SK-N-SH treated with all-trans-retinoic acid at 6 μM for 48 hours (cell line): ENCODE measurements at regions not wholly inside any gene's neighbourhood (a gene's known extent, or its start where the extent isn't known, plus 50 kb on each side); places are given as distances from the start of the nearest gene placed in this dataset.

Experiments
- ATAC-seq: fragments of 200-7000 bp; cut with Tn5 transposase; 3 replicates; pipeline ENCODE4 v1.9.1; 2020; ENCODE audit warnings: mild to moderate bottlenecking, moderate library complexity
- BACH2 ChIP-seq: fragments of 250-450 bp; sonication (Bioruptor Pico); IDR thresholded peaks from 2 replicates; pipeline ENCODE4 v1.9.0; 2021; ENCODE audit warnings: mild to moderate bottlenecking, borderline replicate concordance
- CREB5 ChIP-seq: fragments of 250-450 bp; sonication (Bioruptor Pico); IDR thresholded peaks from 2 replicates; pipeline ENCODE4 v1.5.1; 2020; ENCODE audit warnings: low read depth, mild to moderate bottlenecking, moderate library complexity
- CSDC2 ChIP-seq: fragments of 250-450 bp; sonication (Bioruptor Pico); IDR thresholded peaks from 2 replicates; pipeline ENCODE4 v1.5.0; 2020; ENCODE audit warnings: mild to moderate bottlenecking, moderate library complexity
- CSRNP3 ChIP-seq: fragments of 250-450 bp; sonication (Bioruptor Pico); IDR thresholded peaks from 2 replicates; pipeline ENCODE4 v1.5.1; 2021; ENCODE audit warnings: mild to moderate bottlenecking, moderate library complexity
- GLIS3 ChIP-seq: fragments of 250-450 bp; sonication (Bioruptor Pico); IDR thresholded peaks from 2 replicates; pipeline ENCODE4 v1.5.0; 2020; ENCODE audit warnings: mild to moderate bottlenecking, moderate library complexity
- ISL1 ChIP-seq: fragments of 250-450 bp; sonication (Bioruptor Pico); IDR thresholded peaks from 2 replicates; pipeline ENCODE4 v2.1.2; 2022; ENCODE audit warnings: mild to moderate bottlenecking, moderate library complexity
- OSR1 ChIP-seq: fragments of 250-450 bp; sonication (Bioruptor Pico); IDR thresholded peaks from 2 replicates; pipeline ENCODE4 v1.8.0; 2022; ENCODE audit warnings: moderate library complexity, mild to moderate bottlenecking, inconsistent platforms
- PATZ1 ChIP-seq: fragments of 250-450 bp; sonication (Bioruptor Pico); IDR thresholded peaks from 2 replicates; pipeline ENCODE4 v1.8.0; 2020; ENCODE audit warnings: mild to moderate bottlenecking, moderate library complexity, borderline replicate concordance
- POU6F1 ChIP-seq: fragments of 250-450 bp; sonication (Bioruptor Pico); IDR thresholded peaks from 2 replicates; pipeline ENCODE4 v1.8.0; 2021; ENCODE audit warnings: low read depth, mild to moderate bottlenecking, moderate library complexity, borderline replicate concordance
- PPARA ChIP-seq: fragments of 250-450 bp; sonication (Bioruptor Pico); IDR thresholded peaks from 2 replicates; pipeline ENCODE4 v1.5.0; 2020; ENCODE audit warnings: mild to moderate bottlenecking, borderline replicate concordance
- RARB ChIP-seq: fragments of 250-450 bp; sonication (Bioruptor Pico); IDR thresholded peaks from 2 replicates; pipeline ENCODE4 v1.8.0; 2021; ENCODE audit warnings: mild to moderate bottlenecking, moderate library complexity
- TCF4 ChIP-seq: fragments of 250-450 bp; sonication (Bioruptor Pico); IDR thresholded peaks from 2 replicates; pipeline ENCODE4 v1.8.0; 2021; ENCODE audit warnings: mild to moderate bottlenecking, moderate library complexity, borderline replicate concordance
- TOX ChIP-seq: fragments of 250-450 bp; sonication (Bioruptor Pico); IDR thresholded peaks from 2 replicates; pipeline ENCODE4 v1.8.0; 2021; ENCODE audit warnings: mild to moderate bottlenecking, moderate library complexity, borderline replicate concordance
- TSHZ2 ChIP-seq: fragments of 250-450 bp; sonication (Bioruptor Pico); IDR thresholded peaks from 2 replicates; pipeline ENCODE4 v1.5.0; 2020; ENCODE audit warnings: mild to moderate bottlenecking, moderate library complexity
- ZC3H10 ChIP-seq: fragments of 250-450 bp; sonication (Bioruptor Pico); IDR thresholded peaks from 2 replicates; pipeline ENCODE4 v1.5.1; 2021; ENCODE audit warnings: mild to moderate bottlenecking, moderate library complexity
- ZFP3 ChIP-seq: fragments of 250-450 bp; sonication (Bioruptor Pico); IDR thresholded peaks from 2 replicates; pipeline ENCODE4 v1.5.0; 2020; ENCODE audit warnings: mild to moderate bottlenecking, moderate library complexity
- ZFP30 ChIP-seq: fragments of 450-650 bp; formaldehyde crosslinking; IDR thresholded peaks from 2 replicates; pipeline ENCODE4 v1.5.0; 2022; ENCODE audit warnings: mild to moderate bottlenecking, moderate library complexity
- ZNF565 ChIP-seq: fragments of 450-650 bp; formaldehyde crosslinking; conservative IDR thresholded peaks from 2 replicates; pipeline ENCODE4 v1.5.0; 2020; ENCODE audit warnings: low read depth, mild to moderate bottlenecking, moderate library complexity
- ZNF70 ChIP-seq: fragments of 450-650 bp; formaldehyde crosslinking; IDR thresholded peaks from 2 replicates; pipeline ENCODE4 v1.5.0; 2020; ENCODE audit warnings: mild to moderate bottlenecking, moderate library complexity
- ZNF8 ChIP-seq: fragments of 450-650 bp; formaldehyde crosslinking; IDR thresholded peaks from 2 replicates; pipeline ENCODE4 v1.5.0; 2020; ENCODE audit warnings: mild to moderate bottlenecking, moderate library complexity

GRCh38 chr1:209529233-209529632, 54.3 kb upstream of the CAMK1G start:
- ATAC-seq, result no peak
- TF ChIP-seq ZFP3 (no peak), GLIS3 (no peak), POU6F1 (no peak), ZNF565 (no peak)
- TF ChIP-seq, all 23 proteins: peak for 0

- TF ChIP-seq TOX (CRISPR knock-in tag) (no peak), CREB5 (CRISPR knock-in tag) (no peak), ZC3H10 (CRISPR knock-in tag) (0 out of 2 replicates have a peak, but pooled peaks have one; percentile 41), ZNF8 (CRISPR knock-in tag) (no peak), BACH2 (no peak), OSR1 (CRISPR knock-in tag) (no peak), PATZ1 (CRISPR knock-in tag) (no peak), PPARA (no peak), ISL1 (CRISPR knock-in tag) (no peak), CSRNP3 (CRISPR knock-in tag) (no peak), CSDC2 (CRISPR knock-in tag) (no peak), ZNF70 (CRISPR knock-in tag) (no peak), POU6F1 (no peak), ZFP3 (peak; percentile 58; the same call in 1 of the 2 replicates), GLIS3 (no peak), TSHZ2 (CRISPR knock-in tag) (no peak)
- ATAC-seq, result no peak
Measured at GRCh38 chr1:209531006-209531405, 52.5 kb upstream of the CAMK1G start.

GRCh38 chr1:209531549-209531948, 52.0 kb upstream of the CAMK1G start:
- TF ChIP-seq TSHZ2 (CRISPR knock-in tag) (no peak), ZFP30 (CRISPR knock-in tag) (no peak), OSR1 (CRISPR knock-in tag) (no peak), TOX (CRISPR knock-in tag) (no peak), CSDC2 (CRISPR knock-in tag) (no peak), ZFP3 (no peak), CREB5 (CRISPR knock-in tag) (no peak), RARB (CRISPR knock-in tag) (no peak), ISL1 (CRISPR knock-in tag) (no peak), GLIS3 (no peak), CSRNP3 (CRISPR knock-in tag) (no peak), TCF4 (CRISPR knock-in tag) (no peak), BACH2 (no peak)
- no peak for ATAC-seq
